CD14-positive monocyte (primary cell): ENCODE measurements at regions not wholly inside any gene's neighbourhood (a gene's known extent, or its start where the extent isn't known, plus 50 kb on each side); places are given as distances from the start of the nearest gene placed in this dataset.

Experiments used
- DNase-seq, 3 donors: peaks; one replicate each; pipeline ENCODE4 v3.0.0-alpha.2; 2011 to 2022
- H2AFZ ChIP-seq: 2 replicates; pipeline ENCODE4 v1.6.0; 2012; ENCODE audit warnings: mild to moderate bottlenecking, low read depth, low read length, inconsistent platforms; ENCODE audit not compliant: insufficient read depth, poor library complexity, severe bottlenecking
- H3K27ac ChIP-seq, 2 donors: 1 replicate in 1 of 2; 2 replicates in 1 of 2; pipeline ENCODE4 v1.5.1; 2012 to 2013; ENCODE audit warnings: low read length in 2 of 2, control low read depth in 1 of 2, inconsistent platforms in 1 of 2, low read depth in 1 of 2, mild to moderate bottlenecking in 1 of 2
- H3K27me3 ChIP-seq, 2 donors: one replicate each; pipeline versions ENCODE4 v1.6.0 to v1.6.1; 2011 to 2013; ENCODE audit warnings: low read length in 2 of 2; ENCODE audit not compliant: control insufficient read depth in 2 of 2, insufficient read depth in 2 of 2
- H3K36me3 ChIP-seq, 2 donors: replicated peaks in 1 of 2; 1 replicate in 1 of 2; 2 replicates in 1 of 2; pipeline versions ENCODE4 v1.5.1 to v1.6.1; 2012 to 2013; ENCODE audit warnings: low read length in 2 of 2, control low read depth in 1 of 2, inconsistent platforms in 1 of 2, mild to moderate bottlenecking in 1 of 2; ENCODE audit not compliant: insufficient read depth in 2 of 2, control insufficient read depth in 1 of 2
- H3K4me1 ChIP-seq, 2 donors: 1 replicate in 1 of 2; 2 replicates in 1 of 2; pipeline versions ENCODE4 v1.5.1 to v1.6.1; 2012 to 2013; ENCODE audit warnings: low read length in 2 of 2, control low read depth in 1 of 2, inconsistent platforms in 1 of 2, mild to moderate bottlenecking in 1 of 2, moderate library complexity in 1 of 2; ENCODE audit not compliant: insufficient read depth in 2 of 2, control insufficient read depth in 1 of 2
- H3K4me2 ChIP-seq: replicated peaks from 2 replicates; pipeline ENCODE3; 2012; ENCODE audit warnings: low read length, moderate library complexity, mild to moderate bottlenecking; ENCODE audit not compliant: poor library complexity, severe bottlenecking; ENCODE audit errors: extremely low read depth
- H3K4me3 ChIP-seq, 3 experiments: fragments of 200-600 bp in 1 of 3; sonication (generic) in 1 of 3; replicated peaks in 1 of 3; 1 replicate in 2 of 3; 2 replicates in 1 of 3; pipeline ENCODE4 v1.5.1; 2011 to 2013; ENCODE audit warnings: low read length in 3 of 3, mild to moderate bottlenecking in 3 of 3, control low read depth in 2 of 3, low read depth in 2 of 3, inconsistent platforms in 1 of 3, moderate library complexity in 1 of 3
- H3K79me2 ChIP-seq: 2 replicates; pipeline ENCODE4 v1.6.0; 2012; ENCODE audit warnings: mild to moderate bottlenecking, control low read depth, inconsistent platforms, low read length, moderate library complexity; ENCODE audit not compliant: insufficient read depth
- H3K9ac ChIP-seq: 2 replicates; pipeline ENCODE4 v1.6.0; 2017; ENCODE audit warnings: low read length, mild to moderate bottlenecking; ENCODE audit not compliant: insufficient read depth, poor library complexity, severe bottlenecking
- H3K9me3 ChIP-seq, 2 donors: replicated peaks in 1 of 2; 1 replicate in 1 of 2; 2 replicates in 1 of 2; pipeline versions ENCODE4 v1.5.1 to v1.6.1; 2012 to 2013; ENCODE audit warnings: low read length in 2 of 2, control low read depth in 1 of 2; ENCODE audit not compliant: control insufficient read depth in 1 of 2, insufficient read depth in 1 of 2
- H4K20me1 ChIP-seq: 2 replicates; pipeline ENCODE4 v1.6.0; 2012; ENCODE audit warnings: mild to moderate bottlenecking, low read length, control low read depth, moderate library complexity; ENCODE audit not compliant: insufficient read depth
- H3K27ac Mint-ChIP-seq, 7 donors: one replicate each; pipeline ENCODE4 v1.8.0; 2020; ENCODE audit warnings: mild to moderate bottlenecking in 7 of 7, mixed read lengths in 7 of 7, moderate library complexity in 6 of 7, inconsistent platforms in 2 of 7
- H3K27me3 Mint-ChIP-seq, 3 donors: one replicate each; pipeline ENCODE4 v1.8.0; 2021 to 2022; ENCODE audit warnings: low read depth in 3 of 3, mild to moderate bottlenecking in 3 of 3, mixed read lengths in 3 of 3, moderate library complexity in 3 of 3, inconsistent platforms in 1 of 3
- H3K36me3 Mint-ChIP-seq, 2 donors: one replicate each; pipeline ENCODE4 v1.8.0; 2020; ENCODE audit warnings: mixed read lengths in 2 of 2, inconsistent platforms in 1 of 2, mild to moderate bottlenecking in 1 of 2
- H3K4me1 Mint-ChIP-seq: one replicate; pipeline ENCODE4 v1.8.0; 2020; ENCODE audit warnings: mild to moderate bottlenecking, mixed read lengths
- H3K4me3 Mint-ChIP-seq, 2 donors: one replicate each; pipeline ENCODE4 v1.8.0; 2020; ENCODE audit warnings: mild to moderate bottlenecking in 2 of 2, mixed read lengths in 2 of 2, moderate library complexity in 1 of 2
- H3K9me3 Mint-ChIP-seq, 7 donors: one replicate each; pipeline ENCODE4 v1.8.0; 2020 to 2022; ENCODE audit warnings: mixed read lengths in 7 of 7, mild to moderate bottlenecking in 6 of 7, moderate library complexity in 6 of 7, inconsistent platforms in 2 of 7
- CTCF ChIP-seq: fragments of 200-600 bp; IDR thresholded peaks from one replicate; pipeline ENCODE4 v1.8.0; 2022; ENCODE audit warnings: antibody characterized with exemption, mild to moderate bottlenecking
- intact Hi-C, 2 donors: fragments of 100-400 bp; cut with micrococcal nuclease; formaldehyde crosslinking; loops; one replicate each; pipeline versions ENCODE4 v1.15.0 to v1.15.1; 2023

GRCh38 chr13:76319921-76320320 is 566.3 kb downstream of the KCTD12 start:
- no peaks in the 10 kb centered on the region for H4K20me1 ChIP-seq
- H3K79me2 ChIP-seq: no peaks in the 10 kb centered on the region
- DNase-seq: no peak
- no peak overlapping the region for H3K9ac ChIP-seq
- no peak overlapping the region for H3K27ac Mint-ChIP-seq
- peaks cover 0 to 5% (median 0%) of the 10 kb centered on the region in 7 donors for H3K9me3 Mint-ChIP-seq
- TF ChIP-seq CTCF: no peak
- no peak overlapping the region for H3K27ac ChIP-seq
- no peaks in the 10 kb centered on the region for H3K27me3 Mint-ChIP-seq
- no peak overlapping the region for H3K4me2 ChIP-seq
- H3K36me3 Mint-ChIP-seq: no peaks in the 10 kb centered on the region
- no peaks in the 10 kb centered on the region for H3K4me1 Mint-ChIP-seq
- no peaks in the 10 kb centered on the region for H3K9me3 ChIP-seq
- H3K4me3 ChIP-seq: no peak overlapping the region
- H3K4me1 ChIP-seq: no peaks in the 10 kb centered on the region
- no peaks in the 10 kb centered on the region for H3K36me3 ChIP-seq
- H2AFZ ChIP-seq: no peak overlapping the region
- no peak overlapping the region for H3K4me3 Mint-ChIP-seq
- intact Hi-C loops: no loop called here
- H3K27me3 ChIP-seq: no peaks in the 10 kb centered on the region

- H3K4me1 ChIP-seq: no peaks in the 10 kb centered on the region
- no peaks in the 10 kb centered on the region for H3K9me3 ChIP-seq
- H3K36me3 ChIP-seq: no peaks in the 10 kb centered on the region
- H3K79me2 ChIP-seq: no peaks in the 10 kb centered on the region
- H3K4me2 ChIP-seq: no peak overlapping the region
- Mint-ChIP-seq H3K27ac (no peak overlapping the region), H3K9me3 (peaks cover 0 to 5% (median 0%) of the 10 kb centered on the region in 7 donors), H3K36me3 (no peaks in the 10 kb centered on the region), H3K4me3 (no peak overlapping the region), H3K4me1 (no peaks in the 10 kb centered on the region), H3K27me3 (no peaks in the 10 kb centered on the region)
- no peaks in the 10 kb centered on the region for H4K20me1 ChIP-seq
- no peak for DNase-seq
- H3K27me3 ChIP-seq: no peaks in the 10 kb centered on the region
- no peak for TF ChIP-seq CTCF
- H3K27ac ChIP-seq: no peak overlapping the region
- intact Hi-C loops: no loop called here
- no peak overlapping the region for H3K9ac ChIP-seq
- no peak overlapping the region for H3K4me3 ChIP-seq
- no peak overlapping the region for H2AFZ ChIP-seq
Observed at GRCh38 chr13:76316998-76317527, 569.1 kb downstream of the KCTD12 start.
